ENCODE measurements at regions not wholly inside any gene's neighbourhood (a gene's known extent, or its start where the extent isn't known, plus 50 kb on each side); places are given as distances from the start of the nearest gene placed in this dataset.

GRCh38 chr3:107882261-107882660 lies 208.6 kb downstream of the CD47 start:
- TF ChIP-seq POLR2AphosphoS5 (IDR thresholded peaks at IDR 0.05; ENCODE audit: low read depth, low read length) (no peak), FOXP2 (optimal IDR thresholded peaks at IDR 0.05; ENCODE audit: borderline replicate concordance, extremely low read depth, extremely low read length, insufficient read depth) (no peak), SIN3A (IDR thresholded peaks at IDR 0.05; ENCODE audit: borderline replicate concordance, insufficient read depth, low read length) (no peak), TAF1 (IDR thresholded peaks at IDR 0.05; ENCODE audit: borderline replicate concordance, insufficient read depth, low read length) (no peak)
- TF ChIP-seq, protein P1, sequence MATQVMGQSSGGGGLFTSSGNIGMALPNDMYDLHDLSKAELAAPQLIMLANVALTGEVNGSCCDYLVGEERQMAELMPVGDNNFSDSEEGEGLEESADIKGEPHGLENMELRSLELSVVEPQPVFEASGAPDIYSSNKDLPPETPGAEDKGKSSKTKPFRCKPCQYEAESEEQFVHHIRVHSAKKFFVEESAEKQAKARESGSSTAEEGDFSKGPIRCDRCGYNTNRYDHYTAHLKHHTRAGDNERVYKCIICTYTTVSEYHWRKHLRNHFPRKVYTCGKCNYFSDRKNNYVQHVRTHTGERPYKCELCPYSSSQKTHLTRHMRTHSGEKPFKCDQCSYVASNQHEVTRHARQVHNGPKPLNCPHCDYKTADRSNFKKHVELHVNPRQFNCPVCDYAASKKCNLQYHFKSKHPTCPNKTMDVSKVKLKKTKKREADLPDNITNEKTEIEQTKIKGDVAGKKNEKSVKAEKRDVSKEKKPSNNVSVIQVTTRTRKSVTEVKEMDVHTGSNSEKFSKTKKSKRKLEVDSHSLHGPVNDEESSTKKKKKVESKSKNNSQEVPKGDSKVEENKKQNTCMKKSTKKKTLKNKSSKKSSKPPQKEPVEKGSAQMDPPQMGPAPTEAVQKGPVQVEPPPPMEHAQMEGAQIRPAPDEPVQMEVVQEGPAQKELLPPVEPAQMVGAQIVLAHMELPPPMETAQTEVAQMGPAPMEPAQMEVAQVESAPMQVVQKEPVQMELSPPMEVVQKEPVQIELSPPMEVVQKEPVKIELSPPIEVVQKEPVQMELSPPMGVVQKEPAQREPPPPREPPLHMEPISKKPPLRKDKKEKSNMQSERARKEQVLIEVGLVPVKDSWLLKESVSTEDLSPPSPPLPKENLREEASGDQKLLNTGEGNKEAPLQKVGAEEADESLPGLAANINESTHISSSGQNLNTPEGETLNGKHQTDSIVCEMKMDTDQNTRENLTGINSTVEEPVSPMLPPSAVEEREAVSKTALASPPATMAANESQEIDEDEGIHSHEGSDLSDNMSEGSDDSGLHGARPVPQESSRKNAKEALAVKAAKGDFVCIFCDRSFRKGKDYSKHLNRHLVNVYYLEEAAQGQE (IDR thresholded peaks at IDR 0.05; ENCODE audit: insufficient read depth in 1 of 2, low read depth in 2 of 2, low read length in 2 of 2), result no peak

DNA sequence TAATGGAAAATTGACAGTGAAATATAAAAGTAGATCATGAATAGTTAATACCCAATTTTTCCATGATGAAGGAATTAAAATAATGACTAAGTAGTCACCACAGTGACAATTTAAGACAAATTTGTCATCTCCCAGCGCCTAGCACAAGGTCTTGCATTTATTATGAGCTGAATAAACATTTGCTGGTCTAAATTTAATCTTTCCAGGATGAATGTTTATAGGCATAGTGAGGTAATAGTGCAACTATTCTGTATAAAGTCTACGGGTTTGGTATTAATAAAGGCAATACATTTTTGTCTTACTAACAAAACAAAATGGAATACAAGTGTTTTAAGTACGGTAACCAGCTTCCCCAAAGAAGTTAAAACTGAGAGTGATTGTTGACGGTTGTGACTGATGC lies 209.3 kb downstream of the CD47 start:
- TF ChIP-seq POLR2AphosphoS5 (IDR thresholded peaks at IDR 0.05; ENCODE audit: low read depth, low read length), result no peak
- no peak for TF ChIP-seq FOXP2 (optimal IDR thresholded peaks at IDR 0.05; ENCODE audit: borderline replicate concordance, extremely low read depth, extremely low read length, insufficient read depth)
- TF ChIP-seq TAF1 (IDR thresholded peaks at IDR 0.05; ENCODE audit: borderline replicate concordance, insufficient read depth, low read length), result no peak
- TF ChIP-seq, protein P1 (IDR thresholded peaks at IDR 0.05; ENCODE audit: insufficient read depth in 1 of 2, low read depth in 2 of 2, low read length in 2 of 2), result no peak
- no peak for TF ChIP-seq SIN3A (IDR thresholded peaks at IDR 0.05; ENCODE audit: borderline replicate concordance, insufficient read depth, low read length)

DNA sequence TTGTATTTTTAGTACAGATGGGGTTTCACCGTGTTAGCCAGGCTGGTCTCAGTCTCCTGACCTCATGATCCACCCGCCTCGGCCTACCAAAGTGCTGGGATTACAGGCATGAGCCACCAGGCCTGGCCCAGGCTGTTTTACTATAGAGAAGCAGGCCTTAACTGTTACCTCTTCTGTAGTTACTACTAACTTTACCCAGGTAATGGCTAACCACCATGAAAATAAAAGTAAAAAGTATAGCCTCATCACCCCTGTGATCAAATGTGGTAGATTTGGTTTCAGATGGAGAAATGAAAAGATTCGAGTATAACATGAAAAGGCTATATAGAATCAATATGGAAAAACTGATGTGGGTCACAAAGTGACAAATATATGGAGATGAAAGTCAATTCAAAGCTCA lies 210.1 kb downstream of the CD47 start:
- TF ChIP-seq, protein P1 (IDR thresholded peaks at IDR 0.05; ENCODE audit: insufficient read depth in 1 of 2, low read depth in 2 of 2, low read length in 2 of 2), result no peak
- TF ChIP-seq TAF1 (IDR thresholded peaks at IDR 0.05; ENCODE audit: borderline replicate concordance, insufficient read depth, low read length), result no peak
- TF ChIP-seq FOXP2 (optimal IDR thresholded peaks at IDR 0.05; ENCODE audit: borderline replicate concordance, extremely low read depth, extremely low read length, insufficient read depth), result no peak
- TF ChIP-seq SIN3A (IDR thresholded peaks at IDR 0.05; ENCODE audit: borderline replicate concordance, insufficient read depth, low read length), result no peak
- TF ChIP-seq POLR2AphosphoS5 (IDR thresholded peaks at IDR 0.05; ENCODE audit: low read depth, low read length), result no peak

DNA sequence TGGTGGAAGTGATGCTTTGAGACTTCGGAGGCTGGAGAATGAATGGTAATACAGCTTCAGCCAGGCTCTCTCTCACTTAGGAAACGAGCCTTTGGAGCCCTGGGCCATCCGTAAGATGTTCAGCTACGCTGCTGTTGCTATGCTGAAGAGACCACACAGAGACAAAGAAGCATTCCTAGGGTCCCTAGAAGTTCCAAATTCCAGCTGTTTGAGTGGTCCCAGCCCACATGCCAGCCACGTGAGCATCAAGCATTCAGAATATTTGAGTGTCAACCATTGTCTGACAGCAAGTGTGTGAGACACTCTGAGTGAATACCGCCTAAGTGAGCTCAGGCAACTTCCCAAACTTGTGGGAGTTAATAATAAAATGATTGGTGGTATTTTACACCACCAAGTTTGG lies 212.9 kb downstream of the CD47 start:
- no peak for TF ChIP-seq SIN3A (IDR thresholded peaks at IDR 0.05; ENCODE audit: borderline replicate concordance, insufficient read depth, low read length)
- no peak for TF ChIP-seq FOXP2 (optimal IDR thresholded peaks at IDR 0.05; ENCODE audit: borderline replicate concordance, extremely low read depth, extremely low read length, insufficient read depth)
- TF ChIP-seq POLR2AphosphoS5 (IDR thresholded peaks at IDR 0.05; ENCODE audit: low read depth, low read length), result no peak
- TF ChIP-seq, protein P1 (IDR thresholded peaks at IDR 0.05; ENCODE audit: insufficient read depth in 1 of 2, low read depth in 2 of 2, low read length in 2 of 2), result no peak
- TF ChIP-seq TAF1 (IDR thresholded peaks at IDR 0.05; ENCODE audit: borderline replicate concordance, insufficient read depth, low read length), result no peak

Measured in PFSK-1 (cell line).